H1 (cell line): ENCODE measurements at regions not wholly inside any gene's neighbourhood (a gene's known extent, or its start where the extent isn't known, plus 50 kb on each side); places are given as distances from the start of the nearest gene placed in this dataset.

ENCODE experiments used
- CTCF ChIA-PET: fragments of 300-600 bp; sonication (Branson Sonifier 250); formaldehyde crosslinking; loops from one replicate; lab custom pipeline; 2021; ENCODE audit not compliant: partially characterized antibody; lab: Charles Lee
- POLR2A ChIA-PET: fragments of 300-600 bp; sonication (Branson Sonifier 250); formaldehyde crosslinking; loops from one replicate; lab custom pipeline; 2021; ENCODE audit warnings: inconsistent platforms; ENCODE audit not compliant: partially characterized antibody; lab: Charles Lee
- DNase-seq, 2 experiments: peaks; one replicate each; pipeline versions ENCODE4 v3.0.0 to v3.0.0-alpha.2; 2010 to 2022; ENCODE audit warnings: low spot score in 2 of 2, low read depth in 1 of 2, mixed read lengths in 1 of 2
- FAIRE-seq: peaks from 2 replicates; lab custom pipeline; 2011; peaks lifted over from hg19 to GRCh38; lab: Jason Lieb, UNC
- H2AFZ ChIP-seq: 2 replicates; pipeline ENCODE4 v1.8.1; 2012; ENCODE audit warnings: low read length, inconsistent platforms
- H2AK5ac ChIP-seq: 2 replicates; pipeline ENCODE4 v1.6.1; 2013; ENCODE audit warnings: low read depth, low read length
- H2BK120ac ChIP-seq: replicated peaks from 2 replicates; pipeline ENCODE3; 2013; ENCODE audit warnings: low read depth, low read length, inconsistent platforms
- H2BK12ac ChIP-seq: 2 replicates; pipeline ENCODE4 v1.6.1; 2013; ENCODE audit warnings: low read depth, low read length
- H2BK15ac ChIP-seq: 2 replicates; pipeline ENCODE4 v1.6.1; 2013; ENCODE audit warnings: low read length
- H2BK20ac ChIP-seq: 2 replicates; pipeline ENCODE4 v1.6.1; 2013; ENCODE audit warnings: low read length
- H2BK5ac ChIP-seq: 2 replicates; pipeline ENCODE4 v1.6.1; 2013; ENCODE audit warnings: low read depth, low read length
- H3K14ac ChIP-seq: 2 replicates; pipeline ENCODE4 v1.6.1; 2013; ENCODE audit warnings: inconsistent platforms; ENCODE audit not compliant: insufficient read length
- H3K18ac ChIP-seq: 2 replicates; pipeline ENCODE4 v1.6.1; 2013; ENCODE audit warnings: low read length; ENCODE audit errors: extremely low read depth
- H3K23ac ChIP-seq: 2 replicates; pipeline ENCODE4 v1.6.1; 2013; ENCODE audit warnings: inconsistent platforms; ENCODE audit not compliant: insufficient read length
- H3K23me2 ChIP-seq: 2 replicates; pipeline ENCODE4 v1.6.1; 2013; ENCODE audit warnings: low read depth, low read length
- H3K27ac ChIP-seq: 2 replicates; pipeline ENCODE4 v1.6.1; 2011; ENCODE audit warnings: low read depth, low read length, inconsistent platforms
- H3K27me3 ChIP-seq, 4 experiments: replicated peaks in 1 of 4; 1 replicate in 1 of 4; 2 replicates in 3 of 4; pipeline versions ENCODE4 v1.6.1 to v1.8.1; 2011 to 2013; ENCODE audit warnings: low read length in 3 of 4, mild to moderate bottlenecking in 3 of 4, inconsistent platforms in 2 of 4, mixed read lengths in 2 of 4, moderate library complexity in 1 of 4; ENCODE audit not compliant: control insufficient read depth in 3 of 4, insufficient read depth in 3 of 4; ENCODE audit errors: extremely low read depth in 1 of 4
- H3K36me3 ChIP-seq, 4 experiments: 2 replicates each; pipeline versions ENCODE4 v1.6.1 to v1.8.1; 2011 to 2013; ENCODE audit warnings: mild to moderate bottlenecking in 4 of 4, low read length in 3 of 4, moderate library complexity in 2 of 4, control low read depth in 1 of 4, inconsistent platforms in 1 of 4; ENCODE audit not compliant: insufficient read depth in 4 of 4, control insufficient read depth in 2 of 4
- H3K4ac ChIP-seq: replicated peaks from 2 replicates; pipeline ENCODE3; 2013; ENCODE audit warnings: low read length, low read depth, mixed read lengths, inconsistent platforms; ENCODE audit not compliant: insufficient read length
- H3K4me1 ChIP-seq, 4 experiments: replicated peaks in 1 of 4; 1 replicate in 1 of 4; 2 replicates in 3 of 4; pipeline versions ENCODE4 v1.6.1 to v1.8.1; 2011 to 2013; ENCODE audit warnings: low read length in 3 of 4, inconsistent platforms in 2 of 4, mixed read lengths in 1 of 4; ENCODE audit not compliant: insufficient read depth in 4 of 4, control insufficient read depth in 3 of 4
- H3K4me2 ChIP-seq, 2 experiments: 2 replicates each; pipeline versions ENCODE4 v1.6.1 to v1.8.1; 2011 to 2013; ENCODE audit warnings: low read depth in 2 of 2, low read length in 2 of 2, control low read depth in 1 of 2, inconsistent platforms in 1 of 2, mild to moderate bottlenecking in 1 of 2; ENCODE audit not compliant: insufficient read depth in 1 of 2
- H3K4me3 ChIP-seq, 4 experiments: fragments of 200-600, 300-600 bp in 1 of 4; sonication (generic), shearing (Covaris generic), sonication (Bioruptor Twin) in 1 of 4; 2 replicates each; pipeline versions ENCODE4 v1.5.1 to v1.8.1; 2011 to 2016; ENCODE audit warnings: low read length in 4 of 4, low read depth in 3 of 4, control low read depth in 2 of 4, inconsistent platforms in 2 of 4, mild to moderate bottlenecking in 2 of 4, mixed read lengths in 1 of 4, moderate library complexity in 1 of 4; ENCODE audit not compliant: insufficient read depth in 2 of 4; ENCODE audit errors: extremely low read depth in 1 of 4
- H3K56ac ChIP-seq: replicated peaks from 2 replicates; pipeline ENCODE3; 2013; ENCODE audit warnings: low read depth, mild to moderate bottlenecking, mixed read lengths, low read length, inconsistent platforms; ENCODE audit not compliant: insufficient read length
- H3K79me1 ChIP-seq: 2 replicates; pipeline ENCODE4 v1.6.1; 2013; ENCODE audit warnings: low read depth, low read length, control low read depth
- H3K79me2 ChIP-seq, 2 experiments: 2 replicates each; pipeline versions ENCODE4 v1.6.1 to v1.8.1; 2012 to 2013; ENCODE audit warnings: low read length in 2 of 2, mild to moderate bottlenecking in 2 of 2, inconsistent platforms in 1 of 2; ENCODE audit not compliant: insufficient read depth in 2 of 2, control insufficient read depth in 1 of 2
- H3K9ac ChIP-seq, 4 experiments: replicated peaks in 1 of 4; 1 replicate in 1 of 4; 2 replicates in 3 of 4; pipeline versions ENCODE4 v1.6.1 to v1.8.1; 2011 to 2013; ENCODE audit warnings: low read depth in 3 of 4, low read length in 3 of 4, control low read depth in 2 of 4, mild to moderate bottlenecking in 2 of 4, moderate library complexity in 2 of 4, inconsistent platforms in 1 of 4; ENCODE audit errors: extremely low read depth in 1 of 4
- H3K9me3 ChIP-seq, 2 experiments: 2 replicates each; pipeline versions ENCODE4 v1.6.1 to v1.8.1; 2012 to 2013; ENCODE audit warnings: mild to moderate bottlenecking in 2 of 2, moderate library complexity in 2 of 2, control low read depth in 1 of 2, inconsistent platforms in 1 of 2, low read depth in 1 of 2, low read length in 1 of 2, mixed read lengths in 1 of 2; ENCODE audit not compliant: insufficient read depth in 2 of 2
- H4K20me1 ChIP-seq, 2 experiments: replicated peaks in 1 of 2; 2 replicates each; pipeline versions ENCODE3 to v1.8.1; 2011 to 2013; ENCODE audit warnings: inconsistent platforms in 2 of 2, low read length in 2 of 2, mild to moderate bottlenecking in 1 of 2; ENCODE audit not compliant: insufficient read depth in 2 of 2, control insufficient read depth in 1 of 2
- H4K5ac ChIP-seq: 2 replicates; pipeline ENCODE4 v1.6.1; 2013; ENCODE audit warnings: low read length, low read depth, mixed read lengths, inconsistent platforms; ENCODE audit not compliant: insufficient read length
- H4K8ac ChIP-seq: 2 replicates; pipeline ENCODE4 v1.8.0; 2013; ENCODE audit warnings: mild to moderate bottlenecking, moderate library complexity, low read length, inconsistent platforms; ENCODE audit not compliant: insufficient read depth; ENCODE audit errors: extremely low read depth
- H4K91ac ChIP-seq: replicated peaks from 2 replicates; pipeline ENCODE3; 2013; ENCODE audit warnings: low read length, mixed read lengths, inconsistent platforms; ENCODE audit not compliant: insufficient read length
- BACH1 ChIP-seq: IDR thresholded peaks from 2 replicates; pipeline ENCODE4 v1.6.1; 2012; ENCODE audit warnings: low read length, improper control_type of control experiment
- CBX5 ChIP-seq: fragments of 300-800, 300-1000 bp; sonication (generic); IDR thresholded peaks from 2 replicates; pipeline ENCODE4 v1.7.1; 2016; ENCODE audit warnings: antibody characterized with exemption, low read length, low read depth
- CHD1 ChIP-seq: IDR thresholded peaks from 2 replicates; pipeline ENCODE4 v1.6.1; 2012; ENCODE audit warnings: low read depth, low read length, improper control_type of control experiment
- EZH2 ChIP-seq: fragments of 200-600 bp; sonication (generic); IDR thresholded peaks from 2 replicates; pipeline ENCODE4 v1.7.1; 2012; ENCODE audit warnings: low read depth, mild to moderate bottlenecking, moderate library complexity, low read length, inconsistent platforms; ENCODE audit not compliant: severe bottlenecking
- GABPA ChIP-seq: IDR thresholded peaks from 2 replicates; pipeline ENCODE4 v1.6.1; 2011; ENCODE audit warnings: mild to moderate bottlenecking, low read length, moderate library complexity, borderline replicate concordance; ENCODE audit not compliant: insufficient read depth
- HDAC6 ChIP-seq: IDR thresholded peaks from one replicate; pipeline ENCODE4 v1.7.1; 2012; ENCODE audit warnings: low read depth, mild to moderate bottlenecking, inconsistent platforms, low read length, moderate library complexity
- POLR2A ChIP-seq, 2 experiments: IDR thresholded peaks; 1 replicate in 1 of 2; 2 replicates in 1 of 2; pipeline ENCODE4 v1.6.1; 2011; ENCODE audit warnings: low read depth in 2 of 2, low read length in 2 of 2, mild to moderate bottlenecking in 2 of 2; ENCODE audit errors: control extremely low read depth in 1 of 2
- RBBP5 ChIP-seq: IDR thresholded peaks from 2 replicates; pipeline ENCODE4 v1.7.1; 2012; ENCODE audit warnings: low read depth, mild to moderate bottlenecking, inconsistent platforms, low read length, moderate library complexity, borderline replicate concordance
- RNF2 ChIP-seq: fragments of 200-900, 300-1000 bp; sonication (generic); IDR thresholded peaks from 2 replicates; pipeline ENCODE4 v1.7.1; 2016; ENCODE audit warnings: borderline replicate concordance, low read depth, mild to moderate bottlenecking, antibody characterized with exemption, low read length; ENCODE audit not compliant: poor library complexity, severe bottlenecking; ENCODE audit errors: missing control alignments
- TBP ChIP-seq: IDR thresholded peaks from 2 replicates; pipeline ENCODE4 v1.6.1; 2011; ENCODE audit warnings: low read depth, low read length, improper control_type of control experiment
- WGBS, 2 experiments: shearing (Covaris generic) in 1 of 2; methylation state at CpG; one replicate each; pipeline versions ENCODE4 v1.1.6 to v1.1.7; 2013 to 2015; ENCODE audit warnings: low lambda C conversion rate in 2 of 2, mixed read lengths in 2 of 2, inconsistent platforms in 1 of 2, low coverage in 1 of 2, missing lambda C conversion rate in 1 of 2; ENCODE audit not compliant: insufficient replicate concordance in 2 of 2, insufficient coverage in 1 of 2, insufficient read length in 1 of 2; ENCODE audit errors: extremely low coverage in 1 of 2, missing lambda C conversion rate in 1 of 2; 5-methylcytosine and 5-hydroxymethylcytosine counted together
- TF ChIP-seq, protein P1 (sequence below): IDR thresholded peaks from 2 replicates; pipeline ENCODE4 v1.6.1; 2012; ENCODE audit warnings: inconsistent platforms
- TF ChIP-seq, protein P2 (sequence below), 3 experiments: IDR thresholded peaks; 1 replicate in 2 of 3; 2 replicates in 1 of 3; pipeline versions ENCODE4 v1.5.1 to v1.6.1; 2011; ENCODE audit warnings: low read length in 3 of 3, mild to moderate bottlenecking in 3 of 3, inconsistent platforms in 2 of 3, low read depth in 1 of 3, moderate library complexity in 1 of 3; ENCODE audit not compliant: insufficient read depth in 1 of 3; ENCODE audit errors: control extremely low read depth in 1 of 3

DNA sequence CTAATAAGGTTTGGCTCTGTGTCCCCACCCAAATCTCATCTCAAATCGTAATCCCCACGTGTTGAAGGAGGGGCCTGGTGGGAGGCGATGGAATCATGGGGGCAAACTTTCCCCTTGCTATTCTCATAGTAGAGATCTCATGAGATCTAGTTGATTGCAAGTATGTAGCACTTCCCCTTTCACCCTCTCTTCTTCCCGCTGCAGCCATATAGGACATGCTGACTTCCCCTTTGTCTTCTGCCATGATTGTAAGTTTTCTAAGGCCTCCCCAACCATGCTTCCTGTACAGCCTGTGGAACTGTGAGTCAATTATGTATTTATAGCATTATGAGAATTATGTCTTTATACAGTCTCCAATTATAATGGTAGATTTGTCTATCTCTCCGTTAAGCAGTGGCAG, 594.5 kb downstream of the ACTR3B start:
- WGBS, 2 experiments: 94% methylated on average over 5 of the region's 5 CpGs; no CpG with 5 or more reads in 1 of the 2 experiments
- no peak overlapping the region for H2BK5ac ChIP-seq
- TF ChIP-seq GABPA (no peak), RBBP5 (no peak), CBX5 (no peak), BACH1 (no peak), HDAC6 (no peak), CHD1 (no peak), EZH2 (no peak), RNF2 (no peak), POLR2A (IDR thresholded peaks at IDR 0.05; ENCODE audit: control extremely low read depth in 1 of 2, low read depth in 2 of 2, low read length in 2 of 2) (no peak), TBP (no peak)
- TF ChIP-seq, protein P1, sequence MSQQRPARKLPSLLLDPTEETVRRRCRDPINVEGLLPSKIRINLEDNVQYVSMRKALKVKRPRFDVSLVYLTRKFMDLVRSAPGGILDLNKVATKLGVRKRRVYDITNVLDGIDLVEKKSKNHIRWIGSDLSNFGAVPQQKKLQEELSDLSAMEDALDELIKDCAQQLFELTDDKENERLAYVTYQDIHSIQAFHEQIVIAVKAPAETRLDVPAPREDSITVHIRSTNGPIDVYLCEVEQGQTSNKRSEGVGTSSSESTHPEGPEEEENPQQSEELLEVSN: no peak
- TF ChIP-seq, protein P2, sequence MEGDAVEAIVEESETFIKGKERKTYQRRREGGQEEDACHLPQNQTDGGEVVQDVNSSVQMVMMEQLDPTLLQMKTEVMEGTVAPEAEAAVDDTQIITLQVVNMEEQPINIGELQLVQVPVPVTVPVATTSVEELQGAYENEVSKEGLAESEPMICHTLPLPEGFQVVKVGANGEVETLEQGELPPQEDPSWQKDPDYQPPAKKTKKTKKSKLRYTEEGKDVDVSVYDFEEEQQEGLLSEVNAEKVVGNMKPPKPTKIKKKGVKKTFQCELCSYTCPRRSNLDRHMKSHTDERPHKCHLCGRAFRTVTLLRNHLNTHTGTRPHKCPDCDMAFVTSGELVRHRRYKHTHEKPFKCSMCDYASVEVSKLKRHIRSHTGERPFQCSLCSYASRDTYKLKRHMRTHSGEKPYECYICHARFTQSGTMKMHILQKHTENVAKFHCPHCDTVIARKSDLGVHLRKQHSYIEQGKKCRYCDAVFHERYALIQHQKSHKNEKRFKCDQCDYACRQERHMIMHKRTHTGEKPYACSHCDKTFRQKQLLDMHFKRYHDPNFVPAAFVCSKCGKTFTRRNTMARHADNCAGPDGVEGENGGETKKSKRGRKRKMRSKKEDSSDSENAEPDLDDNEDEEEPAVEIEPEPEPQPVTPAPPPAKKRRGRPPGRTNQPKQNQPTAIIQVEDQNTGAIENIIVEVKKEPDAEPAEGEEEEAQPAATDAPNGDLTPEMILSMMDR (IDR thresholded peaks at IDR 0.05; ENCODE audit: control extremely low read depth in 1 of 3, insufficient read depth in 1 of 3, low read depth in 1 of 3, low read length in 3 of 3): no peak

More for the DNA sequence above, 594.5 kb downstream of the ACTR3B start:
- H4K20me1 ChIP-seq: no peaks in the 10 kb centered on the region
- no peak overlapping the region for H3K18ac ChIP-seq
- H2BK120ac ChIP-seq: no peak overlapping the region
- no peak overlapping the region for H3K9ac ChIP-seq
- no peaks in the 10 kb centered on the region for H3K79me2 ChIP-seq
- H3K36me3 ChIP-seq: no peaks in the 10 kb centered on the region
- no peak overlapping the region for H2BK20ac ChIP-seq
- H4K8ac ChIP-seq: no peak overlapping the region
- H3K27me3 ChIP-seq: no peaks in the 10 kb centered on the region
- H2AK5ac ChIP-seq: no peak overlapping the region
- no peak overlapping the region for H4K91ac ChIP-seq
- FAIRE-seq (no peak), DNase-seq (no peak)
- H2BK15ac ChIP-seq: no peak overlapping the region
- no peaks in the 10 kb centered on the region for H3K79me1 ChIP-seq
- no peak overlapping the region for H3K4me2 ChIP-seq
- no peak overlapping the region for H3K23ac ChIP-seq
- H3K23me2 ChIP-seq: no peaks in the 10 kb centered on the region
- no peak overlapping the region for H2AFZ ChIP-seq
- no peak overlapping the region for H3K4me3 ChIP-seq
- no peak overlapping the region for H2BK12ac ChIP-seq
- peaks cover 21 to 24% of the 10 kb centered on the region in 2 experiments; a peak in 3 of 4 replicates for H3K9me3 ChIP-seq
- H3K4me1 ChIP-seq: no peaks in the 10 kb centered on the region
- no peak overlapping the region for H3K56ac ChIP-seq
- ChIA-PET CTCF (no interaction called here), POLR2A (no interaction called here)
- H4K5ac ChIP-seq: no peak overlapping the region
- H3K27ac ChIP-seq: no peak overlapping the region
- H3K4ac ChIP-seq: no peak overlapping the region
- H3K14ac ChIP-seq: no peak overlapping the region
